ENCODE measurements at regions not wholly inside any gene's neighbourhood (a gene's known extent, or its start where the extent isn't known, plus 50 kb on each side); places are given as distances from the start of the nearest gene placed in this dataset.

DNA sequence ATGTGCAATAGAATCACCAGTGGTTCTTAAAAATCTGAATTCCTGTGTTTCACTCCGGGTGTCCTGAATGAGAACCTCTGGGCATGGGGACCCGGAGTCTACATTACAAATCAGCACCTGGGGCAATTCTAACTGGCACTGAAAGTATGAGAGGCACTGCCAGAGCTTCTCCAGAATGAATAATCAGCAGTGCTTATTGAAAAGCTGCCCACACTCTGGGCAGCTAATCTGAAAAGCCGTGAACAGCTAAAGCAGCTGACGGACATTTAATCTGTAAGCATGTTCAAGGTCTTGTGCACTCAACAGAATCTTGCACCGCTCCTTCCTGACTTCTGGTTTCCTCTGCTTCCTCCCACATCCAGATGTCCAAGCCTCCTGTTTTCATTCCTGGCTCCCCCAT, 113.3 kb upstream of the KIF5B start:
- DNase-seq: no peak

GRCh38 chr10:32167450-32167849, 111.2 kb upstream of the KIF5B start:
- DNase-seq: no peak

GRCh38 chr10:32166365-32166764, 110.1 kb upstream of the KIF5B start:
- no peak for DNase-seq

DNA sequence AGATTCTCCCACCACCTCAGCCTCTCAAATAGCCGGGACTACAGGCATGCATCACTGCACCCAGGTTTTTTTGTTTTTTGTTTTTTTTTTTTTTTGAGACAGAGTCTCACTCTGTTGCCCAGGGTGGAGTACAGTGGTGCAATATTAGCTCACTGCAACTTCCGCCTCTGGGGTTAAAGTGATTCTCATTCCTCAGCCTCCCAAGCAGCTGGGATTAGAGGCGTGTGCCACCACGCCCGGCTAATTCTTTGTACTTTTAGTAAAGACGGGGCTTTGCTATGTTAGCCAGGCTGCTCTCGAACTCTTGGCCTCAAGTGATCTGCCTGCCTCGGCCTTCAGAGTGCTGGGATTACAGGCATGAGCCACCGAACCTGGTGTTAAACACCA, 107.5 kb upstream of the KIF5B start:
- no peak for DNase-seq

DNA sequence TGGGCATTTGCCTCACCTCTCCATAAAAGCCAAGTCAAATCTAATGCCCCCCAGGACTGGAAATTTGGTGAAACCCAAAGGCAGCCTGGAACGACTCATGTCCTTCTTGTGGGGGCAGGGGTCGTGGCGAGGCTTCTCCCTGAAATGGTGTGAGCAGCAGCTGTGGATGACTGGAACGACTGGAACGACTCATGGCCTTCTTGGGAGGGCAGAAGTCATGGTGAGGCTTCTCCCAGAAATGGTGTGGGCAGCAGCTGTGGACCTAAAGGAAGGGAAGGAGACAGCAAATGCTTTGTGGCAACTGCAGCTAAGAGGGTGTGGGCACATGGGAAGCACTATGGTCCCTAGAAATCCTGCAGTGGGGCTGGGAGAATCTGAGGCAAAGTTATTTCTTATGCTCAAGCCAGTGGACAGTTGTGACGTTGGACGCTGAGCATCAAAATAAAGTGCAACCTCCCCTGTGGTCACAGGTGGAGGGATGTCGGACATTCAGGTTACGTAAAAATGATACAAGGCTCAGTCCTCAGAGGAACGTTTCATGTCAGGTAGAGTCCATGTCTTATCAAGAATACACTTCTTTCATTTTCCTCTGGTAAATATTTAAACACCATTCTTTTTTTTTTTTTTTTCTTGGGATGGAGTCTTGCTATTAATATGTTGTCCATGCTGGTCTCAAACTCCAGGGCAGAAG, 107.0 kb upstream of the KIF5B start:
- no peak for DNase-seq

DNA sequence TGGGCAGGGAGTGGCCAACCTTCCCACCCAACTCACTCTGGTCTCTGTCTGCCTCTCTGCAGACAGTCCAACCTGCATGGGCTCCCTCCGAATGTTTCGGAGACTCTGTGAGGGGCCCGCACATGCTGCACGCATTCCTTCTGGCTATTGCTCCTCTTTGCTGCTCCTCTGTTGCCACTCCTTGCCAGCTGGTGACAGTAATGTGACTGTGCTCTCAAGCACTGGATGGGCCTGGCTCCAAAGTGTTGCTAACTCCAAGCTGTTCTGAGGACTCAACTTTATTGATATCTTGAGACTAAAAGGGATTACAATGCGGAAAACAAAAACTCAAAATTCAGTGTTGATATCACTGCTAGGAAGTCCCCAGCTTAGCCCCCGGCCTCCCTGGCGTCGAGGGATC, 105.4 kb upstream of the KIF5B start:
- DNase-seq: no peak

- DNase-seq: no peak
Measured at GRCh38 chr10:32160864-32161263, 104.6 kb upstream of the KIF5B start.

GRCh38 chr10:32159264-32159663, 103.0 kb upstream of the KIF5B start:
- no peak for DNase-seq

DNA sequence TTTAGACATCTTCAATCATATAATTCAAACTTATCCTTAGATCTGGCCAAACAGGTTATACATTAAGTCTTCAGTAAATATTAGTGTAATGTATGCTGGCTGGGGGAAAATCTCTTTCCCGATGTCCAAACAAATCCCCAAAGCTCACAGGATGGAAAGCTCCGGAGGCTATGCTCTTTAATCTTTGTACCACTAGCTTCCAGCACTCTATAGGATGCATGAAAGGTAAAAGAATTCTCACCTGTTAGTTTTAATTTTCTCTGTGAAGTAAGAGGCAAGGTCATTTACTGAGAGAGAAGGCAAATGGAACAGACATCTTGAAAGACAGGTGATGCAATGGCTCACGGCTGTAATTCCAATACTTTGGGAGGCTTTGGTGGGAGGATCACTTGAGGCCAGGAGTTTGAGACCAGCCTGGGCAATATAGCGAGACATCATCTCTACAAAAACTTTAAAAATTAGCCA, 99.8 kb upstream of the KIF5B start:
- DNase-seq: no peak

DNA sequence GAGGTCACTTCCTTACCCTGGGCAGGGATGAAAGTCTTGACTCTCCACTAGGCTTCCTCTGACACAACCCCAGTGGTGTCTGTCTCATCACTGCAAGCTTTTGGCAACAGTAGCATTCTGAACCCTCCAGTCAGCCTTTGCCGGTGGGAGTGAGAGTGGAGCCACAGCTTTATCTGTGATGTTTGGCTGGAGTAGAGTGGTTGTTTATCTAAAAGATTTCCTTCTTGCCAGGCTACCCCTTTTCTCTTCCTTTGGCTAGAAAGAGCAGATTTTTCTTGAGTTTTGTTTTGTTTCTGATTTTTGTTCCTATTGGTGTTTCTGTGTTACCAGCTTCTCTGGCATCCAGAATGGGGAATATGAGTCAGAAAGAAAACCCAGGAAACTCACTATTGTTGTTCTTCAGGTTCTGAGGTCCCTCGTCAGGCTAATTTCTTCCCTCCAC, 98.9 kb upstream of the KIF5B start:
- DNase-seq: no peak

DNA sequence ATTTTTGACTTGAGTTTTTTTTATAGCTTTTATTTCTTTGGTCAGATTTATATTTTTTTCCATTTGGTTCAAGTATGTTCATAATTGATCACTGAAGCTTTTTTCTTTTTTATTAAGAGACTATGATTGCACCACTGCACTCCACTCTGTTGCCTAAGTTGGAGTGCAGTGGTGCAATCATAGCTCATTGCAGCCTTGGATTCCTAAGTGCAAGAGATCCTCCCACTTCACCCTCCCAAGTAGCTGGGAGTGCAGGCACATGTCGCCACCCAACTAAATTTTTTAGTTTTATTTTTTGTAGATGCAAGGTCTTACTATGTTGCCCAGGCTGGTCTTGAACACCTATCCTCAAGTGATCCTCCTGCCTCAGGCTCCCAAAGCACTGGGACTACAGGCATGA, 97.7 kb upstream of the KIF5B start:
- DNase-seq: no peak

GRCh38 chr10:32153252-32153651, 97.0 kb upstream of the KIF5B start:
- DNase-seq: no peak

GRCh38 chr10:32151871-32152270, 95.6 kb upstream of the KIF5B start:
- no peak for DNase-seq

DNA sequence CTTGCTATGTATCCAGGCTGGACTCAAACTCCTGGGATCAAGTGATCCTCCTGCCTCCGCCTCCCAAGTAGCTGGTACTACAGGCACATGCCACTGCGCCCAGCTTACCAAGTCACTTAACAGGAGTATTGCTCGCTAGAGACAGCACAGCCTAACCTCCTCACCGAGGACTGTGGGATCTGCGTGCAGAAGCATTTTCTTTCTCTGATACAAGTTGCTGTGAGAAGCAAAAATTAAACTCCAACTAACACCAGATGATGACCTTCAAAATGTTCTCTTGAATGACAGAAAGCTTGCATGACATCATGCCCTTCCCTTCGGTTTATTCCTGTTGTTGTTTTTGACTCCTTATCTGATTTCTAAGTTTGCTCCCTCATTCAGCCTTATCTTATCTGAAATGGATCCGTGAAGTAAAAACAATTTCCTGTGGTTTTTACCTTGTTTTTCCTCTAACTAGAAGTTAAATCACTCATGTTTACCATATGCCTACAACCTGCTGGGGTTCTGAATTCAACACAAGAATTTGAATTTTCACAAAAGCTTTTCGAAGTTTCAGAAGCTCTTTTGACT, 94.4 kb upstream of the KIF5B start:
- no peak for DNase-seq

GRCh38 chr10:32149252-32149955, 93.2 kb upstream of the KIF5B start:
- DNase-seq: no peak

GRCh38 chr10:32148864-32149251, 92.6 kb upstream of the KIF5B start:
- no peak for DNase-seq

- no peak for DNase-seq
Measured at GRCh38 chr10:32147730-32148129, 91.5 kb upstream of the KIF5B start.

DNA sequence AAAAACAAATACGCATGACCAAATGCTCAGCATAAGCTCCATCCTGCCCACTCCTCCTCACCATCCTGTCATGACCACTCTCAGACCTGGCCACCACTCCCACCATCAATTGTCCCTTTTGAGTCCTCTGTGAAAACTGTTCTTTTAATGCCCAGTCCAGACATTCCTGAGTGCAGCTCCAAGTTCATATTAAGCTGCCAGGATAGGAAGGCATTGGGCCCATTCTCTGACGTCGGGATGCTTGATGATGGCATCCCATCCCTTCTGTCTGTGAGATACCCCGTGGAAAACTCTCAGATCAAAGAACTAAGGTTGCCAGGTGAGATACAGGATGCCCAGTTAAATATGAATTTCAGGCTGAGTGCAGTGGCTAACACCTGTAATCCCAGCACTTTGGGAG, 89.9 kb upstream of the KIF5B start:
- DNase-seq: no peak

- DNase-seq: no peak
Measured at GRCh38 chr10:32144817-32145688, 88.8 kb upstream of the KIF5B start.

- no peak for DNase-seq
Measured at GRCh38 chr10:32143302-32143847, 87.2 kb upstream of the KIF5B start.

GRCh38 chr10:32142646-32143045, 86.4 kb upstream of the KIF5B start:
- no peak for DNase-seq

DNA sequence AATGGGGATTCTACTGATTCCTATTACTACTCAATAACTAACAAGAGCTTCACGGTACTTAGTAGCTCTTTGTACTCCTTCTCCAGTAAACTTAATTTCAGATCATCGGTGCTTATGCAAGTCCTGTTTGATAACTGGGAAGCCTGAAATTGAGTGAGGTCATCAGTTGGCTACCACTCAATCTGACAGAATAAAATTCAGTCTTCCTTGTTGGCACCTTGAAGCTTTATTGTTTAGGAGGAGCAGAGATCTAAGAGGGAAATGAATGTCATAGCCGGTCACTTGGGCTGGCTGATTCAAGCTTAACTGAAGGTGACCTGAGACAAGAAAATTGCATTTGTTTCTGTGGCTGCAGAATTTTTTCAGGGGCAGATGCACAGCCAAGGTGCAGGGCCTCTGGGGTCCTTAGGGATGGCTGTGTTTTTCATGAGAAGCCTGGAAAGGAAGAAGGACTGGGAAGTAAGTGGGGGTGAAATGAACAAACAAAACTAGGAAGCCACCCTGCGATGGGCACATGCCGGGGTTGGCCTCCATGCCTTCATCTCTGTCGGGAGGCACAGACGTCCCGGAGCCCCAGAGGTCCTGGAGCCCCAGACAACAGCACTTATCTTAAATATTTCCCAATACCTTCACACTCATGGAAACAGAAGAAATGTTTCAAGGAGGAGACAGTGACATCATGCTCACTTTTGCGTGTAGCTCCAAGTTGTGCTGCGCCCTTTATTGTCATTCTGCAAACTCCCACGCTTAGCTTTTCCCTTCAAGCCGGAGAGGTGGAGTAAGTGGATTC, 85.0 kb upstream of the KIF5B start:
- no peak for DNase-seq
